GM12873 (cell line): ENCODE measurements at regions not wholly inside any gene's neighbourhood (a gene's known extent, or its start where the extent isn't known, plus 50 kb on each side); places are given as distances from the start of the nearest gene placed in this dataset.

Experiments
- TF ChIP-seq, protein P1 (sequence below): IDR thresholded peaks from 2 replicates; pipeline ENCODE4 v1.5.1; 2012; ENCODE audit warnings: low read depth, mild to moderate bottlenecking, moderate library complexity, low read length, control low read depth; ENCODE audit not compliant: insufficient read depth; ENCODE audit errors: missing control alignments

DNA sequence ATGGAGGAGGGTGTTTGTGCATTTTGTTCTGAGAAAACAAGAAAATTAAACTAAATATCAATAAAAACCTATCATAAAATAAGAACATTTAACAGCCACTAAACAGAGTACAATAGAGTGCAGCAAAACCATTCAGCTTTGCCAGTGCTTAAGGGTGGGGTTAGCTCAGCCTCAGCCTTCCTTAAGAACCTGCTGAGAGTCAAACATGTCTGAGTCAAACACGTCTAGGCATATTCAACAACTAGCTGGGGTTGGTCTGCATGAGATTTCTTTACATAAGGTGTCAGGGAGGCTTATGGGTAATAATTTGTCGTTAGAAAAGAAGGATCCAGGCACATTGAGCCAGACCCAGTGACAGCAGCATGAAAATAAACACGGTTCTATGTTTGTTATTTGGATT lies 298.2 kb downstream of the SP3 start:
- TF ChIP-seq, protein P1, sequence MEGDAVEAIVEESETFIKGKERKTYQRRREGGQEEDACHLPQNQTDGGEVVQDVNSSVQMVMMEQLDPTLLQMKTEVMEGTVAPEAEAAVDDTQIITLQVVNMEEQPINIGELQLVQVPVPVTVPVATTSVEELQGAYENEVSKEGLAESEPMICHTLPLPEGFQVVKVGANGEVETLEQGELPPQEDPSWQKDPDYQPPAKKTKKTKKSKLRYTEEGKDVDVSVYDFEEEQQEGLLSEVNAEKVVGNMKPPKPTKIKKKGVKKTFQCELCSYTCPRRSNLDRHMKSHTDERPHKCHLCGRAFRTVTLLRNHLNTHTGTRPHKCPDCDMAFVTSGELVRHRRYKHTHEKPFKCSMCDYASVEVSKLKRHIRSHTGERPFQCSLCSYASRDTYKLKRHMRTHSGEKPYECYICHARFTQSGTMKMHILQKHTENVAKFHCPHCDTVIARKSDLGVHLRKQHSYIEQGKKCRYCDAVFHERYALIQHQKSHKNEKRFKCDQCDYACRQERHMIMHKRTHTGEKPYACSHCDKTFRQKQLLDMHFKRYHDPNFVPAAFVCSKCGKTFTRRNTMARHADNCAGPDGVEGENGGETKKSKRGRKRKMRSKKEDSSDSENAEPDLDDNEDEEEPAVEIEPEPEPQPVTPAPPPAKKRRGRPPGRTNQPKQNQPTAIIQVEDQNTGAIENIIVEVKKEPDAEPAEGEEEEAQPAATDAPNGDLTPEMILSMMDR, result no peak

GRCh38 chr2:173667415-173667814 lies 297.8 kb downstream of the SP3 start:
- TF ChIP-seq, protein P1, result no peak

GRCh38 chr2:173669271-173669853 lies 295.8 kb downstream of the SP3 start:
- TF ChIP-seq, protein P1, result no peak

- TF ChIP-seq, protein P1, result no peak
Measured at GRCh38 chr2:173669888-173670287, 295.3 kb downstream of the SP3 start.

DNA sequence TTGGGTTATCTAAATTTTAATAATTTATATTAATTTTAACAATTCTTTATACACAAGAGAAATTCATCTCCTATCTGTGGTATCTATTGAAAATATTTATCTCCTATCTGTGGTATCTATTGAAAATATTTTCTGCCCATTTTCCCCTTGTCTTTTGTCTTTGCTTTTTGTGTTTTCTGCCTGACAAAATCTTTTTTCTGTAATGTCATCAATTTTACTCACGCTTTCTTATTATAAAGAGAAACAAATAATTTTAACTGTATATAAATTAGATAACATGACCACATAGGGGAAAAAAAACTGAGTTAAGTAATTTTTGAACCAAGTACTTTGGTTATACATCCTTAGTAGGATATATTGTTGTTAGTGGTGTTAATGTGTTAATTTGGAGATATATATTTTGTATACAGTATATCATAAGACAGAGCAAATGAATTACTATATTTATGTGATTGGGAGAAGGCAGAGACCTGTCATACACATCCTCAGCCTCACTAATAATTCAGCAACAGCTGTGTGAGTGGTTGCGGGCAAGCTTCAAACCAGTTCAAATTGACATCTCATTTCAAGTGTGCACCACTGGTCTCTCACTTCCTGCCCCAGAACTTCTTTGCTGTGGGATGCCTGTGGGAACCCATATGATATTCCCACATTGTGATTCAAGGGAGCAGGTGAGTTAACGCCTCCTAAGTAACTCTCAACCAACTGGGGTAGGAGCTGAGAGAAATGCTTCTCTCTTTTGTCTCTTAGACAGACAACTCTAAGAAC lies 292.4 kb downstream of the SP3 start:
- TF ChIP-seq, protein P1, result no peak

DNA sequence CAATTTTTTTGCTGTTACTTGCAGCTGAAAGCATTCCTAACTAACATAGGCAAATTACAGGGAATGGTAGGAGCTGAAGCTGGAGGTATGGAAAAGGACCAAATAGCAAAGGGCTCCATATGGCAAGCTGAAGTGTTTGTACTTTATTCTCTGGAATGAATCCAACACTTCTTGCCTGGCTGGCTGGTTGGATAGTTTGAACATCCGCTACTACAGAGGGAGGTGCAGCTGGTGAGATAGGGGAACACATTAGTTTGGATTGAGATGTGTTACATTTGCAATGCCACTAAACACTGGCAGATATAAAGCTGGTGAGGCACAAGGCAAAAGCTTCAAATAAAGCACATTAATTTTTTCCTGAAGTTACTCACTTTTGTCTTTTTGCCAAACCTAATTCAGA lies 291.5 kb downstream of the SP3 start:
- TF ChIP-seq, protein P1, result no peak

DNA sequence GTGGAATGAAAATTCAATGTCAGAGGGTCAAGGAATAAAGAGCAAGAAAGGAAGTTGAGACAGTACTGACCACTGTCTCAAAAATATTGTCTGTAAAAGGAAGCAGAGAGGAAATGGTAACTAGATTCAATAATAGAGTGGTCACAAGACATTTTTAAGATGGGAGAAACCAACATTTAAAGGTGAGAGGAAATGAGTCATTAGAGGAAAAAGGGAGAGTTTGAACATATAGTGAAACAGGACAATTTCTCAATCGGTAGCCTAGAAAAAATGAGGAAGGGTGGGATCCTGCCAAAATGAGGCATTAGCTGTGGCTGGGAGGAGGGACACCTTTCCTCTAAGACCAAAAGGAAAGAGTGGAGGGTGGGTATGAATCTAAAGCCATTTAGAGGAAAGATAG lies 288.5 kb downstream of the SP3 start:
- TF ChIP-seq, protein P1, result no peak
